Left renal pelvis (tissue), 4 donors: ENCODE measurements at regions not wholly inside any gene's neighbourhood (a gene's known extent, or its start where the extent isn't known, plus 50 kb on each side); places are given as distances from the start of the nearest gene placed in this dataset.
"Not testable (repeated sequence)": the region's sequence is repeated elsewhere in the genome, so short reads cannot be mapped to it uniquely, and the experiment has no call there.

Experiments
- DNase-seq, 4 donors: peaks; one replicate each; pipeline ENCODE4 v3.0.0-alpha.2; 2013; ENCODE audit warnings: low read depth in 4 of 4, low spot score in 3 of 4

DNA sequence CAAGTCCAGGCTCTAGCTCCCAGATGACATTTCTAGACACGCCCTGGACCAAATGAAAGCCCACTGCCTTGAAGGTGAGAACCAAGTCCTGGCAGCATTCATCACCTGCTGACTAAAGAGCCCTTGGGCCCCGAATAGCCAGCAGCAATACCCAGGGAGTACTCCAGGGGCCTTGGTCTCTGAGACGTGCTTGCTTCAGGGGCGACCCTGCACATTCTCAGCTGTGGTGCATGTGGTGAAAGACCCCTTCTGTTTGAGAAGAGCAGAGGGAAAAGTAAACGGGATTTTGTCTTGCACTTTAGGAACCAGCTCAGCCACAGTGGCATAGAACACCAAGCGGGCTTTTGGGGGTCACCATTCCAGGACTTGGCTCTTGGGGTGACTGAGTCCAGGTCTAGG, 260.5 kb upstream of the MYT1L start:
- DNase-seq = no peak

DNA sequence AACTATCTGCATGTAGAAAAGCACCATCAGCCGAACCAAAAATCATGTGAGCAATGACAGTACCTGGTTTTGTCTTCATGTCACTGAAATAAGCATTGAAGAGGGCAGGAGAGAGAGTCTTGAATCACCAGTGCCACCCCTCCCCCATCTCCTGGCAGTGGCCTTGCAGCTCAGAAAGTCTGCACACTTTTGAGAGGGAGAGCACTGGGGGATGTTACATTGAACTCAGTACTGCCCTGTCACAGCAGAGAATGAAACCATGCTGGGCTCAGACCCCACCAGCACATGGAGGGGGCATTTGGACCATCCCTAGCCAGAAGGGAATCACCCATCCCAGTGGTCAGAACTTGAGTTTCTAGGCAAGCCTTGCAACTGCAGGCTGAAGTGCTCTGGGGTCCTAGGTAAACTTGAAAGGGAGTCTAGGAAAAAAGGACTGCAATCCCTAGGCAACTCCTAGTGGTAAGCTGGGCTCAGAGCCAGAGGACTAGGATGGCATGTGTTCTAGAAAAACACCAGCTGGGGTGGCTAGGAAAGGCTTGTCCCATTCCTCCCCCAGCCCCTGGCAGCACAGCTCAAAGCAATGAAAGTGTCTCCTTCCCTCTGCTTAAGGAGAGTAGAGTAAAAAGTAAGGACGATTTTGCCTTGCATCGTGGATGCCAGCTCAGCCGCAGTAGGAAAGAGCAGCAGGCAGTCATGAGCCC, 259.9 kb upstream of the MYT1L start:
- no peak for DNase-seq

DNA sequence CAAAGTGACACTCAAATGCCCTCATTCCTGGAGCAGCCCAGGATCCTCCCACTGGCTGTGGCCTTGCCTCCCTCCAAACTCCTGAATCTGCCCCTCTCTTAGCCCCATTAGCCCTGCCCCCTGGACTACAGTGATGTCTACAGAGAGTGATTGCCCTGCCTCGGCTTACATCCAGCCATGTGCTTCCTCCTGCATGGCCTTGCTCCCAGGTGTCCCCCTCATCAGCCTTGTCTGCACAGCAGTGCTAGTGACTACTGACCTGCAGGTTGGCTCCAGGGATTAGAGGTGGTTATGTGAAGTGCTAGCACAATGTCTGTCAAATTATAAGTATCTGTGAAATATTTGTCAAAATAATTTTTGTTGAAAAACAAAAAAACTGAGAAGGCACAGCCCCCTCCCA, 259.1 kb upstream of the MYT1L start:
- DNase-seq = no peak

DNA sequence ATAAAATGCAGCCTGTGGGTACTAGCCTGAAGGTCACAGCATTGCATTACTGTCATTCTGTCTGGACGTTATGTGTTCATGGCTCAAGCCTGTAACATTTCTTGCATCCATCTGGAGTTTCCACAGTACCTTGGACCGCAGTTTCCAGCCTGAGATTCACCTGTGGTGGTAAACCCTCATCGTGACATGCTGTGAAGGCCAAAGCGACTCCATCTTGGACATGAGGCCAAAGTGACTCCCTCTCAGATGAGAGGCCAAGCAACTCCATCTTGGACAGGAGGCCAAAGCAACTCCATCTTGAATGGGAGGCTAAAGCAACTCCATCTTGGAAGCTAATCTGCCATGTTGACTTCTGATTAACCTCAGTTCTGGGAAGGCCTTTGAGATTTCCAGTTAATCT, 257.7 kb upstream of the MYT1L start:
- DNase-seq = no peak

DNA sequence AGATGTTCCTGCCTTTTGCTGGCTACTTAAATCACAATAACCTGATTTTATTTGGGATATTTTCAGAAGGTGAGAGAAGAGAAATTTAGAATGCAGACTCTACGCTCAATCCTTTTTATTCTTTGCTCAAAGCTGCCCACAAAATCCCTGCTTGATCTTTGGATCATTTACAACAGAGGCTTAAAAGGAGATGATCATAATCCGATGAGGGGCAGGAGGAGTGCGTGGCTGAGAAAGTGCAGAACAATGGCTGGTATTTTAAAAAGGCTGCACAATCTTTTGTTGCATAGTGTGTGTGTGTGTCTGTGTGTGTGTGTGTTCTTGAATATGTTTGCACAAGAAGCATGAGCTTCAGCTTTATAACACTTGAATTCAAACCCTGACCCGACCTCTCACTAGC, 256.3 kb upstream of the MYT1L start:
- DNase-seq = no peak

DNA sequence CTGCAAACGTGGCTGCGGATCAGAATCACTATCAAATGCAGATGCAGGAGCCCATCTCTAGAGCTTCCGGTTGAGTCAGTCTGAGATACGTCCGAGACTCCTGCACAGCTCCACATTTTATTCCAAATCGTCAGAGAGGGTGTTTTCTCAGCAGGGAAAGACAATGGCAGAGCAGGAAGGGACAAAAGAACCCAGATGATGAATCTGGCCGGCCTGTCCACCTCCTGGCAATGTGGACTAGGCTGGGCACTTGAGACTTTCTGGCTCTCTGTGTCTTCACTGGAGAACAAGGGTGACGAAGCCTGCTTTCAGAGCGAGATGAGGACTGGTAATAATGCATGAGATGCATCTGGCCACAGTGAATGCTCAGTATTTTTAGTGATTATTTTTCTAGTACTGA, 255.9 kb upstream of the MYT1L start:
- no peak for DNase-seq

DNA sequence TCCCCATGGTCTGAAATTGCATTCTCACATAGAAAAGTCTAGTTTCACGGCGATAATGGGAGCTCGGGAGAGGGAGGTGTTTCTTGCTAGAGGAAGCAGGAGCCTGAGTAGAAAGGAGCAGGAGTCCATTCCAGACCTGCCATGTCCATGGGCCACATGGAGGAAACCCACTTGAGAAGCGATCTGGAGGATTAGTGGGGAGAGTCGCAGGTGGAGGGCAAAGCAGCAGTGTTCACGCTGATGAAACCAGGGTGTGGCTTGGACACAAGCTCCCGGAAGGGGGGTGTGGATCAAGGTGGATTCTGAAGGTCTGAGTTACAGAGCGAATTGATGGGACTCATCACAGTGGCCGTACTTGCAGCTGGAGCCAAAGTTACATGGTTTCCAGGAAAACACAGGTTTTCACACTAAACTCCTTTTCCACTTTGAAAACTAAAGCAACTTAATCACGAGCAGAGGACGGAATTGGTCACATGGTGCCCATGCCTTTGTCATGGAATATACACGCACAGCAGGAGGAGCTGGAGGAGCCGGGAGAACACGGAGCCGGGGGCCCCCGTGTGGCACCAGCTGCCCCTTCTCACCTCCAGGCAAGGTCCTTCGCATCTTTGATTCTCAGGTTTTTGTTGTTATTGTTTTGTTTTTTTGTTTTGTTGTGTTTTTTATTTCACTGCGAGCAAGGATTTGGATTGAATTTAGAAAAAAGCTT, 255.1 kb upstream of the MYT1L start:
- no peak for DNase-seq

DNA sequence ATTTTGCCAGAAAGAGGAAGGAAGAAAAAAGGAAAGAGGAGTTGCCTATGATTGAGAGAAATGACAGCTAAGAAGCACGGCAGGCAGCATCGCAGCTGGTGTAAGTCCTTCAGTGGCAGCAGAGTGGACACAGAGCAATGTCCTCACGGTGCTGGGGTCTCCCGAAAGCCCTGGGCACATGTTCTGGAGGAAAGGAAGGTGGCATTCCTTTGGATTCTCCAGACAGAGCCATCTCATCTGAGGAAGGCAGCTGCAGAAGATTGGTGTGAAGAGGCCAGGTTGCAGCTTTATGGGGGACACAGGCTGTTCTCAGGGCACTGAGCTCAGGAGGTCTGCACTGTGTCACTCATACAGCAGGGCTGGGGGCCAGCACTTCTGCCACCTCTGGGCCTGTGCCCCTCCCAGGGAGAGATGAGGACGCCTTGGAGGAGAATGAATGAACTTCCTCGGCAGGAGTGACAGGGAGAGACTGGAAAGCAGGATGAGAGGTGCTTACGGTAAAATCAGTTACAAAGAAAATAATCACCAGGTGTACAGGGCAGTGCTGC, 252.0 kb upstream of the MYT1L start:
- no peak for DNase-seq

DNA sequence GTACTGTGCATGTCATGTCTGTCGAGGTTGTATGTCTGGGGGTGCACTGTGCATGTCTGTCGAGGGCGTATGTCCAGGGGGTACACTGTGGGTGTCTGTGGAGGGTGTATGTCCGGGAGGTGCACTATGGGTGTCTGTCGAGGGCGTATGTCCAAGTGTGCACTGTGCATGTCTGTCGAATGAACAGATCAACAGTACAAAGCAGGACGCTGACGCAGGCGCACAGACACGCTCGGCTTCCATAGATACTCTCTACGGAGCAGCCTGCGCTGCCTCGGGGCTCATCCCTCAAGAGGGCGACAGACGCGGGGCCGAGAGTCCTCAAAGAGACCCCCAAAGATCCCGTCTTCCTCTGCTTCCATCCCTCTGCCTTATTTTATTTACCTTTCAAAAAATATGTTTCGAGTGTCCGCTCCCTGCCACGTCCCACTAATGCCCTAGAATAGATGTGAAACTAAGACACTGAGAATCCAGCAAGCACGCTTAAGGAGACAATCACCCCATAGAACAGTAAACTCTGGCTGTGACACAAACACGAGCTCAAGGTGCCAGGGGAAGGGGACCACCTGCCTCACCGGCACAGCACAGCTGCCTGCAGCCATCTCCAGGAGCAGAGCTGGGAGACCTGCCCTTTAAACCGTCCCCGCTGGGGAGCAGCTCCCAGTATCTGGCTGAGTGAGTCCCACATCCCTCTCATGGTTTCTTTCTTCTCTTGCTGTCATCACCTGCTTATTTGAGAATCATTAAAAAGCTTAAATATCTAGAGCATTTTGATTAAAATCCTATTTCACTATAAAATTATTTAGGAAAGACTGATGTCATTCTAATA, 250.5 kb upstream of the MYT1L start:
- no peak for DNase-seq

DNA sequence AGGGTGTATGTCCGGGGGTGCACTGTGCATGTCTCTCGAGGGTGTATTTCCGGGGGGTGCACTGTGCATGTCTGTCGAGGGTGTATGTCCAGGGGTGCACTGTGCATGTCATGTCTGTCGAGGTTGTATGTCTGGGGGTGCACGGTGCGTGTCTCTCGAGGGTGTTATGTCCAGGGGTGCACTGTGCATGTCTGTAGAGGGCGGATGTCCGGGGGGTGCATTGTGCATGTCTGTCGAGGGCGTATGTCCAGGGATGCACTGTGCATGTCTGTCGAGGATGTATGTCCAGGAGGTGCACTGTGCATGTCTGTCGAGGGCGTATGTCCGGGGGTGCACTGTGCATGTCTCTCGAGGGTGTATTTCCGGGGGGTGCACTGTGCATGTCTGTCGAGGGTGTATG, 249.8 kb upstream of the MYT1L start:
- not testable (repeated sequence) for DNase-seq

DNA sequence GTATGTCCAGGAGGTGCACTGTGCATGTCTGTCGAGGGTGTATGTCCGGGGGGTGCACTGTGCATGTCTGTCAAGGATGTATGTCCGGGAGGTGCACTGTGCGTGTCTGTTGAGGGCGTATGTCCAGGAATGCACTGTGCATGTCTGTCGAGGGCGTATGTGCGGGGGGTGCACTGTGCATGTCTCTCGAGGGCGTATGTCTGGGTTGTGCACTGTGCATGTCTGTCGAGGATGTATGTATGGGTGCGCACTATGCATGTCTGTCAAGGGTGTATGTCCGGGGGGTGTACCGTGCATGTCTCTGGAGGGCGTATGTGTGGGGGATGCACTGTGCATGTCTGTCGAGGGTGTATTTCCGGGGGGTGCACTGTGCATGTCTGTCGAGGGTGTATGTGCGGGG, 249.3 kb upstream of the MYT1L start:
- no peak for DNase-seq

DNA sequence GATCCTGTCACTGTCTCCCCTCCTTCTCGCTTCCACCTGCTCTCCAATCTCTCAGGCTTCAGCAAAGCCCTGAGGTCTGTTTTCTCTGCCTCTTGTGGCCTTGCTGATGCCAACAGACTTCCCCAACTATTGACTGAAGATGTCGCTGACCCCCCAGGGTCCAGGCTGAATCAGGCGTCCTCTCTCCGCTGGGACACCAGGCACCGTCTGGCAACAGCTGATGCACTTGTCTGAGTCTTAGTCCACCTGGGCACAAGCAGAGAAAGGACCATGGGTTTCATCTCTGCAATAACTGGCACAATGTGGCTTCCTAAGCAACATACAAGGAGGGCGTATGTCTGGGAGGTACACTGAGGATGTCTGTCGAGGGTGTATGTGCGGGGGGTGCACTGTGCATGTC, 248.7 kb upstream of the MYT1L start:
- DNase-seq = no peak

DNA sequence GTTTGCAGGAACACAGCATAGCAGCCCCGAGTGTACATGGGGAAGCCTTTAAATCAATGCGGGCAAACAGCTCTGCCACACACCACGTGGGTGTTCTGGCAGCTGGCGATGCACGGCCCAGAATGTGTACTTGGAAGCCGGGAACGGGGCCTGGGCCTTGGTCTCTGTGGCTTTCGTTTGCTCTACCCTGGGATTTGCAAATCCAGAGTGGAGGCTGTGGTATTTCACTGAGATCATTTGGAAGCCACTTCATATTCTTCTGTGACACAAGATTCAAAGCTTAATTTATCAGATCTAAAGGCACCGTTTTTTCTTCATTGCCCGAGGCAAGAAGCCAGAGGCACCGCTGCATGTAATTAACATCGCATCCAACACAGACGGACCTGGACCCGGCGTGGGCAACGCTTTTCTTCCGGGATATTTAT, 246.3 kb upstream of the MYT1L start:
- DNase-seq = no peak

DNA sequence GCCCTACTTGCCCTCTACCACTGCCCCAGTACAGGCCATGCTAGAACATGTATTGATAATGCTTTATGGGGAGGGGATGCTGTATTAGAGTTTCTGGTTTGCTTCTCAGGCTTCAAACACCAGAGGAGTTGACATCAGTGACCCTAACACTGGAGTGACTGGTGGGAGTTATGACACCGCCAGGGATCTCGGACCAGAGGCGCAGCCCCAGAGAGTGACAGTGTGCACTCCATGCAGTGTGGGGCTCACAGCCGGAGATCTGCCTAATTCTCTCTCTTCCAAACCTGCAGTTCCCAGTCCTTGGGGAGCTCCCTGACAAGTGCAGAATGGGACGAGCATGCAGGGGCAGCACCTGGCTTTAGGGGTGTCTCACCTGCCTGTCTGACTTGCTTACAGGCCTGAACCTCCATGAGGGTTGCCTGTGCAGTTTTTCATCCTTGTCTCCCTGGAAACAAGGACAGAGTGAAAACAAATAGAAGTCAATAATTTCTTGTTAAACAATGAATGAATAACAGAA, 244.9 kb upstream of the MYT1L start:
- DNase-seq = no peak

DNA sequence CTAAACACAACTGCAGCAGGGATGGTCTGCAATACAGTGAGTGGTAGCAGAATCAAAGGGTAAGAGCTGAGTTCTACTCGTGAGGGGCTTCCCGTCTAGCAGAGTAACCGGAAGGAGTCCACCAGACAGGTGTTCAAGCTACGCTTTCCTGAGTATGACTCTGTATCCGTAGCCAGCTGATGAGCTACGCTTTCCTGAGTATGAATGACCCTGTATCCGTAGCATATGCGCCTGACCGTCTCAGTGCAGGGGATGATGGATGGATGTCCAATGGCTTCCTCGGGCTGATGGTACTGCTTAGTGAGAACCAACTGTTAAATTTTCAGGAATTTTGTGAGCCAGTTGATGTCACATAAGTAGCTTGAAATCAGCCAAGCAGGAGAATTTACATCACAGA, 244.1 kb upstream of the MYT1L start:
- no peak for DNase-seq

DNA sequence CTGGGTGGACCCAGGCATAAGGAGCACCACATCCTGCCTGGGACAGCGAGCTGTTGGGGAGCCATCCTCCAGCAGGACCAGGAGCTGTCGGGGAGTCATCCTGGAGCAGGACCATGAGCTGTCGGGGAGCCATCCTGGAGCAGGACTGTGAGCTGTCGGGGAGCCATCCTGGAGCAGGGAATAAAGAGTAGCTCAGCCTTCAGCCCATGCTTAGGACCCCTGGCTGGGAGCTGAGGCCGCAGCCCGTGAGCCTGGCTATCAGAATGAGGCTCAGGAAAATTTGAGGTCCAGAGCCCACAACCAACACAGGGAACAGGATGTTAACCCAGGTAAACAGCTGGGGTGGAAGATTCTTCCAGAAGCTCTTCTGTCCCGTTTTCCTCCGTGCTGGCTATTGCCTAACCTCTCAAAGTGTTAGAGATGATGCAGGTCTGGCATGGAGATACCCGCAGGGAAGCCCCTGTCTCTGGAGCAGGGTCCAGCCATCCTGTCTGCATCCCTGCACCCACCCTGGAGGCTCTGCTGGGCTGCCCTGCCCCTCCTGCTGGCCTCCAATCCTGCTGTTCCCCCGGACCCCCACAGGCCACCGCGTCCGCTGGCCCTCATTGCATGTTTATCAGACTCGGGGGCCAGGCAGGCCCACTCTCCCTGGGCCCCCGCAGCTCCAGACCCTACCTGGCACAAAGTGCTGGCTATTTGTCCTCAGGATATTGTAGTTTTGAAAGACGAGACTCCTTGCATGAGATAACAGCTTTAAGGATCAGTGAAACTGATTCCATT, 243.5 kb upstream of the MYT1L start:
- no peak for DNase-seq

DNA sequence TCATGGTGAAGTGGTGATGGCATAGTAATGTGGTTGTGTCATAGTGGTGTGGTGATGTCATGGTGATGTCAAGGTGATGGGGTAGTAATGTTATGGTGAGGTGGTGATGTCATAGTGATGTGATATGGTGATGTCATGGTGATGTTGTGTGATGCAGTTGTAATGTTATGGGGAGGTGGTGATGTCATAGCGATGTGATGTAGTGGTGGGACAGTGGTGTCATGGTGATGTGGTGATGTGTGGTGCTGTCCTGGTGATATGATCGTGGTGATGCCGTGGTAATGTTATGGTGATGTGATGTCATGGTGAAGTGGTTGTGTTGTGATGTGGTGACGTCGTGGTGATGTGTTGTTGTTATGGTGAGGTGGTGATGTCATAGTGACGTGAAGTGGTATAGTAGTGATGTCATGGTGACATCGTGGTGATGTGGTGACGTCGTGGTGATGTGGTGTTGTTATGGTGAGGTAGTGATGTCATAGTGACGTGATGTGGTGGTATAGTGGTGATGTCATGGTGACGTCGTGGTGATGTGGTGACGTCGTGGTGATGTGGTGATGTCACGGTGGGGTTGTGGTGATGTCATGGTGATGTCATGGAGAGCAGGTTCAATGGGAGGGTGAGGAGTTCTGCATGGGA, 242.7 kb upstream of the MYT1L start:
- DNase-seq = no peak

DNA sequence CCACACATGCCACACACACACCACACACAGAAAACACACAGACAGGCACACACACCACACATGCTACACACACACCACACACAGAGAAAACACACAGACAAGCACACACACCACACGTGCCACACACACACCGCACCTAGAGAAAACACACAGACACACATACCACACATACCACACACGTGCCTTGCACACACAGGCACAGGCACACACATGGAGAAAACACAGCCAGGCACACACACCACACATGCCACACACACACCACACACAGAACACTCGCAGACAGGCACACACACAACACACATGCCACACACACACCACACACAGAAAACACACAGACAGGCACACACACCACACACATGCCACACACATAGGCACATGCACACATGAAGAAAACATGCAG, 242.1 kb upstream of the MYT1L start:
- no peak for DNase-seq

DNA sequence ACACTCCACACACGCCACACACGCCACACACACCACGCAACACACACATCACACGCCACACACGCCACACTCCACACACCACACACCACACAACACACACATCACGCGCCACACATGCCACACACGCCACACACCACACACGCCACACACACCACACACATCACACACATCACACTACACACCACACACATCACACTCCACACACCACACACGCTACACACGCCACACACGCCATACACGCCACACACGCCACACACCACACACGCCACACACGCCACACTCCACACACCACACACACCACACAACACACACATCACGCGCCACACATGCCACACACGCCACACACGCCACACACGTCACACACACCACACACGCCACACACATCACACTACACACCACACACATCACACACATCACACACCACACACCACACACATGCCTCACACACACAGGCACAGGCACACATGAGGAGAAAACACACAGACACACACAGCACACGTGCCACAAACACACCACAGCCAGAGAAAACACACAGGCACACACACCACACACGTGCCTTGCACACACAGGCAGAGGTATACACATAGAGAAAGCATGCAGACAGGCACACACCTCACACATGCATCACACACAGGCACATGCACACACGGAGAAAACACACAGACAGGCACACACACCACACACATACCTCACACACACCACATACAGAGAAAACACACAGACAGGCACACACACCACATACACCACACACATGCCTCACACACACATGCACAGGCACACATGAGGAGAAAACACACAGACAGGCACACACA, 241.5 kb upstream of the MYT1L start:
- DNase-seq = no peak
